Ishikawa (cell line): ENCODE measurements at regions not wholly inside any gene's neighbourhood (a gene's known extent, or its start where the extent isn't known, plus 50 kb on each side); places are given as distances from the start of the nearest gene placed in this dataset.

Experiments used
- CREB1 ChIP-seq: IDR thresholded peaks from 2 replicates; pipeline ENCODE4 v1.6.1; 2012; ENCODE audit warnings: low read depth
- EGR1 ChIP-seq: IDR thresholded peaks from 2 replicates; pipeline ENCODE4 v1.6.1; 2012
- EP300 ChIP-seq: IDR thresholded peaks from 2 replicates; pipeline ENCODE4 v1.6.1; 2012; ENCODE audit warnings: borderline replicate concordance
- RAD21 ChIP-seq: IDR thresholded peaks from 2 replicates; pipeline ENCODE4 v1.6.1; 2012; ENCODE audit warnings: low read depth
- YY1 ChIP-seq: IDR thresholded peaks from 2 replicates; pipeline ENCODE4 v1.6.1; 2012; ENCODE audit warnings: low read depth
- TF ChIP-seq, protein P1 (sequence below): IDR thresholded peaks from 2 replicates; pipeline ENCODE4 v1.6.1; 2012; ENCODE audit warnings: low read depth, mild to moderate bottlenecking
- TF ChIP-seq, protein P2 (sequence below): IDR thresholded peaks from 2 replicates; pipeline ENCODE4 v1.6.1; 2012

DNA sequence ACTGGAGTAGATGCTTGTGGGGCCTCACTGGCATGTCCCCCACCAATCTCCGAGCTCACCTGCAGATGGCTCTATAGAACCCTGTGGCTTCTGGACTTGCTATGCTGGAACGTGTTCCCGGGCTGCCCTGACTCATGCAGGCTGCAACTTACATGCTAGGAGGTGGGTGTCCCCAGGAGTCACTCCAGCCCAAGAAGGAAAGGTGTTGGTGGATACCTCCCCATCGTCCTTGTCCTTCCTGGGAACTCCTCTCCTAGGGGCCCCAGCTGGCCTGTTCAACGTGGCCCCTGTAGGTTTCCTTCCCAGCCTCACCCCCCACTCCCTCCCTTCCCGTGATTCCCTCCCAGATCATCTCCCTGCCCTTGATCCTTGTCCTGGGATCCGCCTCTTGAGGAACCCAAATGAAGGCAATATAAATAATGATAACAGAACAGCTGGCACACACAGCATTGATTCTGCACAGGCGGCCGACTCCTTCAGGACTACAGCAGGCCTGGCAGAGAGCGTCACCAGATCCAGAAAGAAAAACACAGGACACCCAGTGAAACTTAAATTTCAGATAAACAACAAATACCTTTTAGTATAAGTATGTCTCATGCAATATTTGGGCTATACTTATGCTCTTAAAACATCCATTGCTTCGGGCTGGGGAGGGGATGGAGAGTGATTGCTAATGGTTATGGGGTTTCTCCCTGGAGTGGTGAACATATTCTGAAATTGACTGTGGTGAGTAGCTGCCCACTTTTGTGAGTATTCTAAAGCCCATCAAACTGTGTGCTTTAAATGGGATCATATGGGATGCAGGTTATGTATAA is 221.1 kb upstream of the GSE1 start:
- TF ChIP-seq EP300 (no peak), YY1 (no peak), RAD21 (no peak), EGR1 (no peak), CREB1 (no peak)
- TF ChIP-seq, protein P1, sequence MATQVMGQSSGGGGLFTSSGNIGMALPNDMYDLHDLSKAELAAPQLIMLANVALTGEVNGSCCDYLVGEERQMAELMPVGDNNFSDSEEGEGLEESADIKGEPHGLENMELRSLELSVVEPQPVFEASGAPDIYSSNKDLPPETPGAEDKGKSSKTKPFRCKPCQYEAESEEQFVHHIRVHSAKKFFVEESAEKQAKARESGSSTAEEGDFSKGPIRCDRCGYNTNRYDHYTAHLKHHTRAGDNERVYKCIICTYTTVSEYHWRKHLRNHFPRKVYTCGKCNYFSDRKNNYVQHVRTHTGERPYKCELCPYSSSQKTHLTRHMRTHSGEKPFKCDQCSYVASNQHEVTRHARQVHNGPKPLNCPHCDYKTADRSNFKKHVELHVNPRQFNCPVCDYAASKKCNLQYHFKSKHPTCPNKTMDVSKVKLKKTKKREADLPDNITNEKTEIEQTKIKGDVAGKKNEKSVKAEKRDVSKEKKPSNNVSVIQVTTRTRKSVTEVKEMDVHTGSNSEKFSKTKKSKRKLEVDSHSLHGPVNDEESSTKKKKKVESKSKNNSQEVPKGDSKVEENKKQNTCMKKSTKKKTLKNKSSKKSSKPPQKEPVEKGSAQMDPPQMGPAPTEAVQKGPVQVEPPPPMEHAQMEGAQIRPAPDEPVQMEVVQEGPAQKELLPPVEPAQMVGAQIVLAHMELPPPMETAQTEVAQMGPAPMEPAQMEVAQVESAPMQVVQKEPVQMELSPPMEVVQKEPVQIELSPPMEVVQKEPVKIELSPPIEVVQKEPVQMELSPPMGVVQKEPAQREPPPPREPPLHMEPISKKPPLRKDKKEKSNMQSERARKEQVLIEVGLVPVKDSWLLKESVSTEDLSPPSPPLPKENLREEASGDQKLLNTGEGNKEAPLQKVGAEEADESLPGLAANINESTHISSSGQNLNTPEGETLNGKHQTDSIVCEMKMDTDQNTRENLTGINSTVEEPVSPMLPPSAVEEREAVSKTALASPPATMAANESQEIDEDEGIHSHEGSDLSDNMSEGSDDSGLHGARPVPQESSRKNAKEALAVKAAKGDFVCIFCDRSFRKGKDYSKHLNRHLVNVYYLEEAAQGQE = no peak
- TF ChIP-seq, protein P2, sequence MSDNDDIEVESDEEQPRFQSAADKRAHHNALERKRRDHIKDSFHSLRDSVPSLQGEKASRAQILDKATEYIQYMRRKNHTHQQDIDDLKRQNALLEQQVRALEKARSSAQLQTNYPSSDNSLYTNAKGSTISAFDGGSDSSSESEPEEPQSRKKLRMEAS = no peak
